Suprapubic skin (tissue), 4 donors: ENCODE measurements at regions not wholly inside any gene's neighbourhood (a gene's known extent, or its start where the extent isn't known, plus 50 kb on each side); places are given as distances from the start of the nearest gene placed in this dataset.

Source experiments
- EP300 ChIP-seq: sonication (generic); formaldehyde crosslinking; IDR thresholded peaks from one replicate; pipeline ENCODE4 v1.6.1; 2017; ENCODE audit warnings: antibody characterized with exemption
- POLR2A ChIP-seq, 2 donors: fragments of 450-650 bp; IDR thresholded peaks; one replicate each; pipeline ENCODE4 v1.6.1; 2017; ENCODE audit warnings: antibody characterized with exemption in 2 of 2, mild to moderate bottlenecking in 2 of 2, moderate library complexity in 2 of 2
- POLR2AphosphoS5 ChIP-seq, 3 donors: sonication (generic); formaldehyde crosslinking; IDR thresholded peaks; one replicate each; pipeline ENCODE4 v1.6.1; 2017; ENCODE audit warnings: antibody characterized with exemption in 3 of 3
- TF ChIP-seq, protein P1 (sequence below), 2 donors: fragments of 200-600 bp in 1 of 2; fragments of 450-650 bp in 1 of 2; sonication (generic) in 1 of 2; IDR thresholded peaks; one replicate each; pipeline ENCODE4 v1.5.1; 2016 to 2019; ENCODE audit warnings: antibody characterized with exemption in 2 of 2, mild to moderate bottlenecking in 1 of 2, moderate library complexity in 1 of 2

DNA sequence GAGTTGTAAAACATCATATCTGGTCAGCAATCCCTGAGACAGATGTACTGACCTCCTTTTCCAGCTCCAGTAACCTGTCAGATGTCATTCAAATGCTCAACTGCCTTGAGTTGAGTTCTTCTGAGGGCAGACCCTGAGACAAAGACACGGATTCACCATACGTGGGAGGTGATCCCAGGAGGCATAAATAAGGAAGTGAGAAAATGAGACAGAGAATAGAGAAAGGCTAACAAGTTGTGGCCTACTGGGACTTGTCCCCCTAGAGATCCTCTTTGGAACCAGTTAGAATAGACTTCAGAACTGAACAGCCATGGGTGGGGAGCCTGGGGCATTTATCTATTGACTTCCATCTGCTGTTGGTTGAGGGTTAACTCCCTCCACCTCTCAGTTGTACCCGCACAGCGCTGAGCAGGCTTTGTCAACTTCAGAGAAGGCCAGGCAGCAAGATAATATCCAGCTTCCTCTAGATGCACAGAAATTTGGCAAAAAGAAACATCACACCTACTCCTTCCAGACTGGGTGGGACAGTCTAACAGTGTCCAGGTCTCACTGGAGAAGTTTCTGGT is 123.0 kb upstream of the DYNLRB2 start:
- no peak for TF ChIP-seq POLR2A (IDR thresholded peaks at IDR 0.05)
- TF ChIP-seq, protein P1, sequence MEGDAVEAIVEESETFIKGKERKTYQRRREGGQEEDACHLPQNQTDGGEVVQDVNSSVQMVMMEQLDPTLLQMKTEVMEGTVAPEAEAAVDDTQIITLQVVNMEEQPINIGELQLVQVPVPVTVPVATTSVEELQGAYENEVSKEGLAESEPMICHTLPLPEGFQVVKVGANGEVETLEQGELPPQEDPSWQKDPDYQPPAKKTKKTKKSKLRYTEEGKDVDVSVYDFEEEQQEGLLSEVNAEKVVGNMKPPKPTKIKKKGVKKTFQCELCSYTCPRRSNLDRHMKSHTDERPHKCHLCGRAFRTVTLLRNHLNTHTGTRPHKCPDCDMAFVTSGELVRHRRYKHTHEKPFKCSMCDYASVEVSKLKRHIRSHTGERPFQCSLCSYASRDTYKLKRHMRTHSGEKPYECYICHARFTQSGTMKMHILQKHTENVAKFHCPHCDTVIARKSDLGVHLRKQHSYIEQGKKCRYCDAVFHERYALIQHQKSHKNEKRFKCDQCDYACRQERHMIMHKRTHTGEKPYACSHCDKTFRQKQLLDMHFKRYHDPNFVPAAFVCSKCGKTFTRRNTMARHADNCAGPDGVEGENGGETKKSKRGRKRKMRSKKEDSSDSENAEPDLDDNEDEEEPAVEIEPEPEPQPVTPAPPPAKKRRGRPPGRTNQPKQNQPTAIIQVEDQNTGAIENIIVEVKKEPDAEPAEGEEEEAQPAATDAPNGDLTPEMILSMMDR (IDR thresholded peaks at IDR 0.05) = no peak
- no peak for TF ChIP-seq POLR2AphosphoS5 (IDR thresholded peaks at IDR 0.05)
- no peak for TF ChIP-seq EP300
